Amniotic epithelial cell (primary cell): ENCODE measurements at regions not wholly inside any gene's neighbourhood (a gene's known extent, or its start where the extent isn't known, plus 50 kb on each side); places are given as distances from the start of the nearest gene placed in this dataset.

Source experiments
- DNase-seq: peaks from one replicate; pipeline ENCODE4 v3.0.0-alpha.2; 2010; ENCODE audit warnings: low read depth

GRCh38 chrX:7272346-7272745, 124.4 kb upstream of the PUDP start:
- DNase-seq: peak; percentile 26

GRCh38 chrX:7270933-7271332, 123.0 kb upstream of the PUDP start:
- DNase-seq: no peak

DNA sequence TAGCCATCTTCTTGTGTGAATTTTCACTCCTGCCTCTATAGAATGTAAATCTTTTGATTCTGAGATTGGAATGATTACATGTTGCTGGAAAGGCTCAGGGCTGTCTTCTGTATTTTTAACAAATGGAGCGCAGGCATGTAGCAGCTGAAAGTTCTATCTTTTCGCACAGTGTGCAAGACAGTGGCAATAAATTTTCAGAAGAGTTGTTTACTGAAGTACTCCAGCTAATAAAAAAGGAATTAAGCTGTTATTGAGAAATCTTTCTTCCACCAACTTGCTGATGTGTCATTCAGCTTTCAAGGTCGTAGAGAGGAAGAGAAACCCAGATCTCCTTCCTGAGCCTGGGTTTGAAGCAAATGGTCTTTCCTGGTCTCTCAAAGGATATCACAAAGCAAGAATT, 122.0 kb upstream of the PUDP start:
- DNase-seq: peak; percentile 75

DNA sequence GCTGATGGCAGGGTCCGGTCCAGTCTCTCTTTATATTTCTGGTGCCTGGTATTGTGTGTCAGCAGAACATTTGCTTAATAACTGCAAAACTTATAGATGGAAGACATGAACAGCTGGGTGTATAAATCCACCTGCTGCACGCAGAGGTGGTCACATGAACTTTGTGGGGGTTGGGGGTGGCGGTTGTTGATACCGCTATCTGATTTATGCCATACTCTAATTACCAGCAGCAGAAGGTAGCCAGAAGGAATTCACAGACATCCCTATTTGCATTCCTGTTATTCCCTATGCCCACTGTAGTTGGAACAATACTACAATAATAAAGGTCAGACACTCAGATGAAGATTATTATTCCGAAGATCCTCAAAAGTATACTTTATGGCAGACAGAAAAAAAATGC, 121.6 kb upstream of the PUDP start:
- peak; percentile 3 for DNase-seq

DNA sequence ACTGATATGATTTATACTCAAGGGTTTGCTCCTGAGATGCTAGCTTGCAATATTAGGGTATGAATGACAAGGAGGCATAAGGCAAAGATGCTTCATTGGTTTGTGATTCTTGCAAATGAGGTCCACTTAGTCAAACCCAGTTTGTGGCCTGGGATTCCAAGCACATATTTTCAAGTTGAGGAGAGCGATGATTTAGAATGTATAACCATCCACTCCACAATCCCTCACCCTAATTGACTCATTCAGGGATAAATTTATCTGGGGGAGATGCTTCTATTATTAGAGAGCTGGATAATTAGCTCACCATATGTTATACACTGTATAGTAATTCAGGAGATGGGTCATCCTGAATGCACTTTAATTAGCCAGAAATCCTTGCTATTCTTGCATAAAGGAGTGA, 118.3 kb upstream of the PUDP start:
- no peak for DNase-seq

- DNase-seq: no peak
These were observed 116.4 kb upstream of the PUDP start for GRCh38 chrX:7264399-7264798.

- peak; percentile 6 for DNase-seq
These were observed 116.0 kb upstream of the PUDP start for GRCh38 chrX:7263961-7264360.

DNA sequence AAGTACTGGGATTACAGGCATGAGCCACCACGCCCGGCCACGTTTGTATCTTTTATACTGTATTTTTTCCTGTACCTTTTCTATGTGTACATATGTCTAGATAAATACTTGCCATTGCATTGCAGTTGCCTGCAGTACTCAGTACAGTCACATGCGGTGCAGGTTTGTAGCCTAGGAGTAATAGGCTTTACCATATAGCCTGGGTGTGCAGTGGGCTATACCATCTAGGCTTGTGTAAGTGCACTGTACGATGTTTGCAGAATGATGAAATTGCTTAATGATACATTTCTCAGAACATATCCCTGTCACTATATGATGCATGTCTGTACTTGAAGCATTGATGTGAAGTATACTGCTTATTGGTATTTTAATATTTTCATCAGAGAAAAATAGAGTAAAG, 115.4 kb upstream of the PUDP start:
- no peak for DNase-seq

GRCh38 chrX:7262551-7262950, 114.6 kb upstream of the PUDP start:
- DNase-seq: no peak

DNA sequence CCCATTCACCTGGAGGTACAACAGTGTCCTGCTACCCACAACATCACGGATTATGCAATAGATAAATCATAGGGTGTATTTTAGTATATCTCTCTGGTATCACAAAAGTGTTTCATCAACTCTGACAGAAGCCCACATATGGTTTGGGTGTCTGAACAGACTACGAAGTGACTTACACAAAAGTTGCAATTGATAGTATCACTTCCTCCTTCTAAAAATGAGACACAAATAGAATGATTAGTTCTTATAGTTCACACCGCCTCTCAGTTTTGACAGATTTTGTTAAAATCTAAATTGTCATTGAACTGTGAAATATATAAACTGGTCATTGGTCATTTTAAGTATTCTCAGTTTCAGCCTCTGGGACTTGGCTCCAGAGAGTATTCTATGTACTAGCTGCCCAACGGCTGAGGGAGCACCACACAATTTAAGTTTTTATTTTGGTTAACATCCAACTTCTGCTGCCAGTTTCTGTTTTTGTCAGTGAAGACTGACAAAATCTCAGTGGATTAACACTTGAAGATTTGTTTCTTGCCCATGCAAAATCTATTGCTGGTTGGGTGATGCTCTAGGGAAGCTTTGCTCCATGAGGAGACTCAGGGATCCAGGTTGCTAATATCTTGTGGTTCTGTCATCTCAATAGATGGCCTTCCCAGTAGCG, 113.8 kb upstream of the PUDP start:
- DNase-seq: no peak

DNA sequence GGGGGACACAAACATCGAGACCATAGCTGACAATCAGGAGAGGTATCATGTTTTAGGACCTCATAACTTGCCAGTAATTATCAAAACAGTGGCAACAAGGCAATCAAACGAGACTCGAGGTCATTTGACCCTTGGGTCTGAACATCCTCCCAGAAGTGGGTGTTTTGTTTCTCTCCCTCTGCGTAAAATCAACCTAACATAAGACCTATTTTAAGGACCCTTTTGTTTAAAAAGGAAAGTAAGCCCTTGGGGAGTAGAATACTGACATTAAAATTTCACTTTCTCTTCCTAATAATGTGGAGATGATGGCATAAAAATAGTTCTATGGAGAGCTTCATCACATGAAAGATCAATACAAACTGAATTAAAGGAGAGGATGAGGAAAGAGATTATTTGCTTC, 106.2 kb upstream of the PUDP start:
- DNase-seq: no peak

DNA sequence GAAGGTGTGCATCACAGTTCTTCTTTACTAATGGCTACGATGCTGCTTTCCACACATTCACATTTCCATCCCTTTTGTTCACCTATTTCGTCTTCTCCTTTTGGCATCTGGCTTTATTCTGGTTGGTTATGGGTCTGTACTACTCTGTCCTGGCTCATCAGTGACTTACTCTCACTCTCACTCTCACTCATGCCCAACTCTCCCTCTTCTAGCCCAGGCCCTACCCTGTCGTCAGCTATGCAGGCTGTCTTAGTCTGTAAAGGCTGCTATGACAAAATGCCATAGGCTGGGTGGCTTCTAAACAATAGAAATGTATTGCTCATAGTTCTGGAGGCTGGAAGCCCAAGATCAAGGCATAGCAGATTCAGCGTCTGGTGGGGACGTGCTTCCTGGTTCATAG, 105.6 kb upstream of the PUDP start:
- no peak for DNase-seq

DNA sequence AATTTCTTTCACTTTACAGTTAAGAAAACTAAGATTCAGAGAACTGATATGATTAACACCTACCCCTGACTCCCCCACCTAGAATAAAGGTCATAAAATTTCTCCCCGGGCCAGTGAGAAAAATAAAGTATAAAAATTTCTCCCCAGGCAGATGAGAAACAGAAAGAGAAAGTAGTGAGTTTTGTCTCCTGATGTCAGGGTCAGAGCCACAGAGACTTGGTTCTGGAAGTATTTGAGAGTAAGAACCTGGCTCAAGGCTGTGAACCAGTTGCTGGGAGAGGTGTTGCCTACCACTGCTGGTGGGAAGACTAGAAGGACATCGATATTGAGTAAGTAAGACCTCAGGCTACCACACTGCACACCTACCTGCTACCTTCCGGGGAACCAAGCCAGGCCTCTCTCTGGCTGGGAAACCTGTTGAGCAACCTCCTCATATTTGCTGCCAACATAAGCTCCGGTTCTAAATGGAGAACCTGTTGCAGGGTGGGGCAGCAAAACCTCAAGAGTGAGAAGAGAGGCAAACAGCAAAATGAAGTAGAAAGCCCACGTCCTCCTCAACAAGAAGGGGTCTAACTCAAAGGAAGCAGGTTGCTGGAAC, 104.2 kb upstream of the PUDP start:
- DNase-seq: no peak

DNA sequence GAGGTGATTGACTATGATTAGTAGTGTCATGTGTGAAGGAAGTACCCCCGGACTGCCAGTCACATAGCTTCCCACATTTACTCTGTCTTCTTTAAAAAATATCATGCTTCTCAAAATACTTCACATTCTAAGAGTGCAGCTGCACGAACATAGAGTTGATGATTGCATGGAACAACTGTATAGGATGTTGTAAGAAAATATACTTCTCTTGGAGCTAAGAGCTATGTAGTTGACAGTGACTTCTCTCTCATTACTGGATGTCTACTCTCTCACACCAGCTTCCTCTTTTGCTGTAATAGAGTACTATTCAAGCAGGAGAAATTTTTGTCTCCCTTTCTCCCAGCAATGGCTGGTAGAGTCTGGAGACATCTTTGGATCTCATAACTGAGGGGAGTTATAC, 99.4 kb upstream of the PUDP start:
- DNase-seq: no peak

DNA sequence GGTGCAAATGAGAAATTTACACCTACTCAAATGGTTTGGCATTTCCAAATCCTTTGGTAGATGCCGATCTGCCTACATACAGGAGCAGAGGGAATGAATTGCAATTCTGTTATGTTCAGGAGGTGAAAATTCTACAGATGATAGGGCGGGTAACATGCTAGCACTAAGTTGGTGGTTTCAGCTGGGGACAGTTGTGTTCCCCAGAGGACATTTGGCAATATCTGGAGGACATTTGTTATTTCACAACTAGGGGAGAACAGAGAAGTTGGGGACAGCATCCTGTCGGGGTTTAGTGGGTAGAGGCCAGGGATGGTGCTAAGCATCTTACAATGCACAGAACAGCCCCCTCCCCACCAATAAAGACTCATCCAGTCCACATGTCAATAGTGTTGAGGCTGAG, 96.5 kb upstream of the PUDP start:
- DNase-seq: no peak

DNA sequence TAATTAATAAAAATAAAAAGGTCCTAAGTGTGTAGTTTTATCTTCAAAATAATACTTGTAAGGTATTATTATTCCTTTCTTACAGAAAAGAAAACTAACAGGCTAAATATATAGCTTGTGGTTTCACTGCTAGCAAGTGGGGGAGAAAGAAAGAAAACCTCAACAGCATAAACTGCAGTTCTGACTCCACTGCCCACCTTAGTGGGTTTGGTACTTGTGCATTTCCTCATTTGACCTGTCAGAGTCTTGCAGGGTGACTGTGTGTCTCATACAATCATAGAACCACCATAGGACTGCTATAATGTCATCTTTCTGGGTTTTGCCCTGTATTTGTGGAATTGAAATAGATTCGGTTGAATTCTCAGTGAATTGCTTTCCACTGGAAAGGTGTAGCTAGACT, 94.7 kb upstream of the PUDP start:
- no peak for DNase-seq

DNA sequence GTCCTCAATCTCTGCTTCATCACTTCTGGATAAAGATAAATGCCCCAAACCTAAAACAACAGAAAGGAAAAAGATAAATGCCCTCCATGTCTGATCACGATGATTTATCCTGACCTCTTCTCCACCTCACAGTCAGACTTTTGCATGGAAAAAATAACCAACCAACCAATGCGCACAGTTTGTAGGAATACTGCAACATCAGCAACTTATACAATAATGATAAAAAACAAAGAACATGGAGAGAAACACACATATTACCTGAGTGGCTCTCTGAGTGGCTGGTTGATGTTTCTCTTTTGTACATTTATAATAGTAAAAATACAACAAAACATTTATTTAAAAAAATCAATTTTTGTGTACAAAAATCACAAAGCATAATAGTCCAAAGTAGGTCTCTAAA, 93.0 kb upstream of the PUDP start:
- no peak for DNase-seq

DNA sequence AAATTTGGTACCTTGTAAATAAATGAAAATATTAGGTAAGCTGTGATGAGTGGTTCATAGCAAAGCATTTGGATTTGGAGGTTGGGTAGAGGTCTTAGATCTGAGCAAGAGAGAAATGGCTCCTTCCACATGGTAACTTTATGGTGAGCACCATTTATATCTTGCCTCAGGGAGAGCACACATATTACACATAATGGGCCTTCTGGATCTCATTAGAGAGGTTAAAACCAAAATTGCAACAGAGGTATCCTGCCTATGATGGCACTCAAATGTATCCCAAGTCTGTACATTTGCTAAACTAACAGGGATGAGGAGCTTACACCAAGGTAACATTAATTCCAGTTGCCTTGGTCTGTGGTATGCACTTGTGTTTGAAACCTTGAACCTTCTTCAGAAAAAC, 87.1 kb upstream of the PUDP start:
- DNase-seq: no peak

DNA sequence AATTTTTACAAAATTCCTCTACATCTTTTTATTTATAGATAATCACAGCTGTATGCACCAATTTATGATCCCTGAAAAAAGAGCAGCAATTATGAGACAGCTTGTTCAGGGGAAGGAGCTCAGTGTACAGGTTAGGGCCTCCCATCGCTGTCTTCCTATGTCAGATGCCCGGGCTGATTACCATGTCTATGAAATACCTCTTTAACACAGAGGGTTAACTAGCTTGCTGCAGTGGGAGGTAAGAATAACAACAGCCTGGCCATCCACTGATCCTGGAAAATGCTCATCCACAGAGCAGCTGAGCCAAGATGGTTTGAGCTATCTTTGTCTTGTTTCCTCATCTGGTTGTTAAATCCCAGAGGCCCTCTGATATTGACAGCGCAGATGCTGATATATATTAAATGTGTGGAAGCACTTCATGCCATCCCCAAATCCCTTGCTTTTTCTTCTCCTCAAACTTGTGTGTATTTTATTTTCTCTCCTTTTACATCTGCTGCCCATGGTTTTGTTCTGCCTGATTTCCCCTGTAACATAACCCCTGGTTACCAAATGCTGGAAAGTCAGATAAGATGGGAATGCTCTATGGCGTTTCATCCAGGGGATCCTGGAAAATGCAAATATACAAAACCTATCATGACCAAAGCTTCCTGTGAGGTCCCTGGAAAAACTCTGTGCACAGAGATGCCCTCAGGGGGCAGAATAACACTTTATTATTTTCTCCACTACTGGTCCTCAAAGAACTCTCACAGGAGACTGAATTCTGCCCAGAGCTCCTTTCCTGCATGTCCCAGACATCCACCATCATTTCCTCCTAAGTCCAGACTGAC, 85.8 kb upstream of the PUDP start:
- peak; percentile 3 for DNase-seq

DNA sequence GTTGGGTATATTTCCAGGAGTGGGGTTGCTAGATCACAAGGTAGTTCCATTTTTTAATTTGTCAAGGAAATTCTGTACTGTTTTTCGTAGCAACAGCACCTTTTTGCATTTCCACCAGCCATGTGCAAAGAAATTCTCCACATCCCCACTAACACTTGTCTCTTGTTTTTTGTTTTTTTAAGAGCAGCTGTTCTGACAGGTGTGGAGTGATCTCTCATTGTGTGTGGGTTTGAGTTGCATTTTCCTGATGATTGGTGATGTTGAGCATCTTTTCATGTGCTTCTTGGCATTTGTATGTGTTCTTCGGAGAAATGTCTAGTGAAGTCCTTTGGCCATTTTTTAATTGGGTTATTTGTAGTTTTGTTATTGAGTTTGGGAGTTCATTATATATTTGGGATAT, 80.3 kb upstream of the PUDP start:
- DNase-seq: no peak

GRCh38 chrX:7225338-7225737, 77.4 kb upstream of the PUDP start:
- no peak for DNase-seq

GRCh38 chrX:7223271-7223670, 75.3 kb upstream of the PUDP start:
- DNase-seq: no peak

DNA sequence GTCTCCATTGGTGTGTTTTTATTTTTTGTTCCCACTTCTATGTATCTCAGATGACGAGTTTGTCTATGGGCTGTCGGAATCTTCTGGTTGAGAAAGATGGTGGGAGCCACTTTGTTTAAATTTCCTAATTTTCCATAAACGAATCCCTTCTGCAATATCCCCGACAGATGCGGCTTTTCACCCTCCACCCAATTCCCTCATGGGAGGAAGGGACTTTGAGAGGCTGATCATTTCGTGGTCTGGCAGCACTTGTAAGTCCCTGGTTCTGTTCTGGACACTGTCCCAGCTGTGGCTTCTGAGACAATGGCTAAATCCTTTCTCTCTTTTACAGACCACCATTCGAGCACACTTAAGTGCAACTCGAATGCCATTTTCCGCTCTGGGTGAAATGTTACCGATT, 72.2 kb upstream of the PUDP start:
- DNase-seq: no peak
